ENCODE measurements at regions not wholly inside any gene's neighbourhood (a gene's known extent, or its start where the extent isn't known, plus 50 kb on each side); places are given as distances from the start of the nearest gene placed in this dataset.

- TF ChIP-seq CTCF (IDR thresholded peaks at IDR 0.05) (no peak), POLR2A (IDR thresholded peaks at IDR 0.05) (no peak)
Observed at GRCh38 chr13:56988543-56988942, 152.2 kb upstream of the PRR20A start.

All from tibial nerve (tissue), 3 donors.